Germinal center (tissue), 1 donor: ENCODE measurements at regions not wholly inside any gene's neighbourhood (a gene's known extent, or its start where the extent isn't known, plus 50 kb on each side); places are given as distances from the start of the nearest gene placed in this dataset.
A peak's percentile ranks its signal among the peaks of the same experiment; 100 is the strongest.

ENCODE experiments used
- DNase-seq: peaks from one replicate; pipeline ENCODE4 v3.0.0; 2012; ENCODE audit warnings: mixed read lengths, low spot score

DNA sequence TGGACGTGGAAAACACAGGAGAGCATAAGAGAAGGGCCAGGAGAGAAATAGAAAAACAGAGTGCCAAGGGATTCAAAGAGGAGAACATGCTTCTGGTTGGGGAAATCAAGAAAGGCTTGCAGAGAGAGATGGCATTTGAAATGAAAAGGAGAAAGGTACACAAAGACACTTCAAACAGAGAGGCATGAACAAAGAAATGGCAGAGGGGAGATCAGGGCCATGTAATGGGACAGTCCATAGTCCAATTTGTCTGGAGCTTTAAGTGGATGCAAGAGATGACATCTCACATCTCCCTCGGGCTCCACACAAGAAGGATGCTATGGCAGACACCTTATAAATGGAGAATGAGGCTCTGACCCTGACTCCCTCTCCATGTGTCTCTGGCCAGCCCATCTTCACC lies 331.1 kb downstream of the MLLT3 start:
- DNase-seq: no peak

DNA sequence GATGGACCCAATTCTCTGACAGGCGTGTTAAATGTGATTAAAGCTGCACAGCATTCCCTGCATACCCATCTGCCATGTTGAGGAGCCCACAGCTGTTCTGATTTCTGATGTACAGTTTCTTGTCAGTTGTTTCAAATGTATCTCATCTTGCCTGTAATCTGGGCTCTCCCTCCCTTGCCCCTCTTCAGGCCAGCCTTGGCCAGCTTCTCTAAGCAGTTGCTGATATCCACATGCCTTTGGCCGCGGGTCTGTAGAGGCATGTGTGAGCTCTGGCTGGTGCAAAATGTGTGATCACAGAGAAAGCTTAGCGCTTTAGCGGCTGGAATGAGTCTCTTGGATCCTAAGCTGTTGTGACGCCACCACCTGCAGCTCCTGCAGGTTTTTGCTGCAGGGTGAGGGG lies 332.0 kb downstream of the MLLT3 start:
- no peak for DNase-seq

DNA sequence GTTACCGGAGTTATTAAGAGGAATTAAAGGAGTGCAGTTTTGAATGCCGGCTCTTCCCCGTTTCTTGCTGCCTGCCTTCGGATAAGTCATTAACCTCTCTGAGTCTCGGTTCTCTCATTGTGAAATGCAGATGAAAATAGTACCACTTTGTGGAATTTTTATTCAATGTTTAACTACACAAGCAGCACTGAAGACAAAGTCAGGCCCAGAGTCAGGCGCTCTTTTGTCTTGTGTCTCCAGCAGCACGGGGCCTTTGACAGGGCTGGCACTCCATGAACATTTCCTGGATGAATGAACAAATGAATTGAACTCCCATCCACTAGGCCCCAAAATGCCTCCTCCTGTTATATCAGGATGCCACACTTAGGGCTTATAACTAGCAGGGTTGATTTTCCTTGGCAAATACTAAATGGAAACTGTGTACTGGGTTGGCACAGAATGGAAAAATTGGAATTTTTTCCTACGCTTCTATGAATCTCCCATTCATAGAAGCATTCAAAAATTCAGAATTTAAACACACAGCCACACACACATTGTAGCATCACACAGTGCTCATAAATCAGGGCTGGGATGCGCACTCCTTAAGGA lies 332.8 kb downstream of the MLLT3 start:
- DNase-seq: no peak

DNA sequence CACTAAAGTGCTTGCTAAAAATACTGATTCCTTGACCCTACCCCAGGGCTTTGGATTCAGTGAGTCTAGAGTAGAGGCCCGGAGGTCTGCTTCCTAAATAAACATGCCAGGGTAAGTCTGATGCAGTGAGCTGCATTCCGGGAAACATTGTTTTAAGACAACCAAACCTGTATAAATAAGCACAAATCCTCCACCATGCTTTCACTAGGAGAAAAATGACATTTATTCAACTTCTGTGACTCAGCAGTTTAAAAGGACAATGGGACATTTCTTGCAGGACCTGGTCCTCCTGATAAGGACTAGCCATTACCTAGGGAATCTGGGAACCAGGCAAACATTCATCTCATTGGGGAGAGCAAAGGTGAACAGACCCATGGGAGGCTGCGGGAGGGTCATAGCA lies 335.3 kb downstream of the MLLT3 start:
- DNase-seq: no peak

DNA sequence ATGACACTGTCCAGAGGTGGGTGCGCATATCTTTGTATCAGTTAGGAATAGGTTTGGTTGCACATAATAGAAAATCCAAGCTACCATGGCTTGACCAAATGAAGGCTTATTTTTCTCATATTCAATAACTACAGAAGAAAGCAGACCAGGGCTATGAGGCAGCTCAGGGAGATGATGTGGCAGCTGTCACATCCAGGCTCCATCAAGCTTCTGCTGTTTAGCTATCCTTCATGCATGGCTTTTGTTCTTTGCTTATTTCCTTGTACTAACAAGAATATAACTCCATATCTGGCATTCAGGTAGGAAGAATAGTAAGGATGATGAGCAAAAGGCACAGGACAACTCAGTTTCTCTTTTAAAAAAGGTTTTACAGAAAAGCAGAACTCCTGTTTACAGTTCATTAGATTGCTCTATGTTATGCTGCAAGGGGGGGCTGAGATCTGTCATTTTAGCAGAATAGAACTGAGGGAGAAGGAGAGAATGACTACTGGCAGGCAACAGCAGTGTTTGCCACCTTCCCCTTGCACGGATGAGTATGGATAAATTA lies 336.1 kb downstream of the MLLT3 start:
- no peak for DNase-seq

DNA sequence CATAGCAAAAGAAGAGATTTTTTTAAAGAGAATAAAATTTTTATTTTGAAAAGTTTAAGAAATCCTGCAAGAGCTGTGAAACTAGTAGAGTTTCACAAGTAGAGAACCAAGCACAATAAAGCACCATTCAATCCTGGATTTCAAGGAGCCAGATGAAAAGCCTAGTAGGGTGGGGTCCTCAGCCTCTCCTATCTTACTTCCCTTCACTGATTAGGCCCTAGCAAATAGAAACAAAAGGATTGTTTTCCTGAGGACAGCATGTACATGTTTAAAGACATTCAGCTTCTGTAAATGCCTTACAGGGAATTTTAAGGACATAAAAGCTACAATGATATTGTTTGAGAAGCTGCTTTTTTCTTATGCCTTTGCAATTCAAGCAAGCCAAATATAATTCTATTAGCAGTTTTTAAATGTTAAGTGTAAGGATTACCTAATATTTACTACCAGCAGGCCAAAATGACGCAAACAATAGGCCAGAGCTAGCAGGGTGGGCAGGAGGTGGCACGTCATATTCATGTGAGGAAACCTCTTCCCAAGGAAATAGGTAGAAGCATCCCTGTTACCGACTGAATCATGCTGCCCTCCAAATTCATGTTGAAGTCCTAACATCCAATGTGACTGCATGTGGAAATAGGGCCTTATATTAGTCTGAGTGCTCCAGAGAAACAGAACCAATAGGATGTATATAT lies 337.6 kb downstream of the MLLT3 start:
- no peak for DNase-seq

DNA sequence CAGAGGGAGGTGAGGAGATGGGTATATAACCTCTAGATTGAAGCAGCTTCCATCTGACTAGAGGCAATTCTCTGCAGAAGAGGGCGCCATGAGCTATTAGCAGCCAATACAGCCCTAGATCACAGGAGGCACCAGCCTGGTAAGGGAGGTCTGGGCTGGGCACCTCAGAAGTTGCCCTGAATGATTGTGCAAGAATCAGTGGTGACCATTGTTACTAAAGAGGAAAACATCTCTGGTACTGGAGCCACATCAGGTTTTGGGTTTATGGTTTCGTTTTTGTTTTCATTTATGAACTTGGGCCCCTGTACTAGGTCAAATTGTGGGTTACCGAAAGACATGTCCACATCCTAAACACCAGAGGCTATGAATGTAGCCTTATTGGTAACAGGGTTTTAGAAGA lies 342.0 kb downstream of the MLLT3 start:
- no peak for DNase-seq

DNA sequence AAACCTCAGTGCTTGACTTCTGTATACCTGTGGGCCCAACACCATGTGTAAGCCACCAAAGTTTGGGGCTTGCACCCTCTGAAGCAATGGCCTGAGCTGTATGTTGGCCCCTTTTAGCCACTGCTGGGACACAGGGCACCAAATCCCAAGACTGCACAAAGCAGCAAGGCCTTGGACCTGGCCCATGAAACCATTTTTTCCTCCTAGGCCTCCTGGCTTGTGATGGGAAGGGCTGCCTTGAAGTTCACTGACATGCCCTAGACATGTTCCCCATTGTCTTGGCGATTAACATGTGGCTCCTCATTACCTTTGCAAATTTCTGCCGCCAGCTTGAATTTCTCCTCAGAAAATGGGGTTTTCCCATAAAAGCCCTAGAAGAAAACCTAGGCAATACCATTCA lies 345.5 kb downstream of the MLLT3 start:
- no peak for DNase-seq

DNA sequence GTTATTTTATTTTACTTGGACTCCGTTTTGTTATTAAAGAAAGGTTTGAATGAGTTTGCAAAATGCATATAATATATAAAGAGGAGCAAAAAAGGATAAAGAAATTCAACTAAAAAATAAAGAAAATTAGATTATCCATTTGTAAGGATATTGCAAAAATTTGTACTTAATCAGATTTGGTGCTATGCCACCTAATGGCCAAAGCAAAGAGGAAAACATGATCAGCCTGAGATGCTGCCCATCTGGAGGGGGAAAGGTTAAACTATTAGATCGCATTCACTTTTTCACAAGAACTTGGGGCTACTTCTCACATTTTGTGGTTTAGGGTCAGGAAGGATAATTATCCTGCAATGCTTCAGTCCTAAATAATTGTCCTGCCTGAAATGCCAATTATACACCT lies 350.6 kb downstream of the MLLT3 start:
- DNase-seq: no peak

DNA sequence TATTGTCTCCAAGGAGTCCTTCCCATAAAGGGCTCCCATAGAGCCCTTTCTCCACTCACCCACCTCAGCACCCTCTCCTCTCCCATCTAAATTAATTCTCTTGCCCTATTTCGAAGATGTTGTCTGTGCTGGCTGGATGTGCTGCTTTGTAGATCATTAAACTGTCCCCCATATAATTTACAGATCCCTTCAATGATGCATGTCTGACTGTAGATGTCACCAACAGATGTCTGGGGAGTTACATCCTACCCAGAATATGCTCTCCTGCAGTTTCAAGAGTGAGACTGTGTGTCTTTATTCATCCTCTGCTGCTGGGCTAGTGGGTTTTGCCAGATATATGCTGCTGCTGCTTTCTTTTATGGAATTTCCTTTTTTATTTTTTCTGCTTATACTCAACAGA lies 351.2 kb downstream of the MLLT3 start:
- no peak for DNase-seq

DNA sequence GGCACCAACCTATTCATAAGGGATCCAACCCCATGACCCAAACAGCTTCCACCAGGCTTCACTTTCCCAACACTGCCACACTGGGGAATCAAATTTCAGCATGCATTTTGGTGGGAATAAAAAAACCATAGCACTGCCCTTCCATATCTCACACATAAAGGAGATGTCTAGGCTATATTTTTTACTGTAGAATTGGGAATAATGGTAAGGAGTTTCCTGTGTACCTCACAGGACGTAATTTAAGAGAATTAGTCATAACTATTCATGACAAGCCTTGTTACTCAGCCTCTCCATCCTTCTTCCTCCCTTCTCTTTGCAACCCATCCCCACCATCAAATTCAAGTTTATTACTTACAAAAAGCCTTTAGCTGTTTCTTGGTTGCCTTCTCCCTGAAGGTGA lies 352.1 kb downstream of the MLLT3 start:
- DNase-seq: no peak

DNA sequence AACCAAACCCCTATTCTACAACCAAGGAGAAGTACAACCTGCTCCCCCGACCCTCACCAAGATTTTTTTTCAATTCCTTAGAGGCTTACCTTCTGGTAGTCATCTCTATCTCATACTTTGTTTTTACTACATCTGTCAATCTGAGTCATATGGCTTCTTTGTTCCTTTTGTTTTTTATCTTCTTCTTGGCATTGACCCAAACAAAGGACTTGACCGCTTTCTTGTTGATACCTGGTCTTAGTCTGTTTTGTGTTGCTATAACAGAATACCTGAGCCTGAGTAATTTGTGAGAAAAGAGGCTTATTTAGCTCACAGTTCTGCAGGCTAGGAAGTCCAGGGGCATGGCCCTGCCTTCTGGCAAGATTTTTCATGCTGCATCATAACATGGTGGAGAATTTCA lies 352.7 kb downstream of the MLLT3 start:
- DNase-seq: no peak

DNA sequence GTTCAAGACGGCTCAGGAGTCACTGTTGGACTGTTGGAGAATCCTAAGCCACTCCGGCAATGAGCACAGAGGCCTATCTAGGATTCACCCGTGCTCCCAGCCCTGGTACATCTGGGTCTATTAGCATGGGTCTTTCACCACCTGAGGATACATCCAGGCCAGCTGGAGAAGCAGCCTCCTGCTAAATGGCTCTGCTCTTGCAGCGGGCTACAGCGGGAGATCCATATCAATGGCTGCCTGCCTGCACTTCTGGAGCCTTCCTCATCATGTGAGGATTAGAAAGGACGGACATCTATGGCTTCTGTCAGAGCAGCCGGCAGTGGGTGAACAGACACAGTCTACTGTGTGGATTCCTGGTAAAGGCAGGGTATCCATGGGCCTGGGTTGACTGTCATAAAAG lies 357.4 kb downstream of the MLLT3 start:
- no peak for DNase-seq

DNA sequence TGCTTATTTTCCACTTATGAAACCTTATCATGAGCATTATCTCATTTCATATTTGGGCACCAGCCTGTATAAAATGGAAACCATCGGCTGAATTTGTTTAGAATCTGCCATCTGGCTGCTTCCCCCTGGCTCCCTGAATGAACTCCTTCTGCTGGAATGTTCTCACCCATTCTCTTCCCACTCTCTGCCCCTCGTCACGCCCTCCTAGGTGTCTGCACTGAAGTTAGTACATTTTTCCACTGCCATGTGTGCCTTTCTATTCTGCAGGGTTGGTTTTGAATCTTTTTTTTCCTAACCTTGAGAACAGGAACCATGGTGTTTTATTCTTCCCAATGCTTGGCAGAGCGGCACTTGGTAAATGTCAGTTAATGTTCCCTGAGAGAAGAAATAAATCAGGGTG lies 359.7 kb downstream of the MLLT3 start:
- DNase-seq: no peak

DNA sequence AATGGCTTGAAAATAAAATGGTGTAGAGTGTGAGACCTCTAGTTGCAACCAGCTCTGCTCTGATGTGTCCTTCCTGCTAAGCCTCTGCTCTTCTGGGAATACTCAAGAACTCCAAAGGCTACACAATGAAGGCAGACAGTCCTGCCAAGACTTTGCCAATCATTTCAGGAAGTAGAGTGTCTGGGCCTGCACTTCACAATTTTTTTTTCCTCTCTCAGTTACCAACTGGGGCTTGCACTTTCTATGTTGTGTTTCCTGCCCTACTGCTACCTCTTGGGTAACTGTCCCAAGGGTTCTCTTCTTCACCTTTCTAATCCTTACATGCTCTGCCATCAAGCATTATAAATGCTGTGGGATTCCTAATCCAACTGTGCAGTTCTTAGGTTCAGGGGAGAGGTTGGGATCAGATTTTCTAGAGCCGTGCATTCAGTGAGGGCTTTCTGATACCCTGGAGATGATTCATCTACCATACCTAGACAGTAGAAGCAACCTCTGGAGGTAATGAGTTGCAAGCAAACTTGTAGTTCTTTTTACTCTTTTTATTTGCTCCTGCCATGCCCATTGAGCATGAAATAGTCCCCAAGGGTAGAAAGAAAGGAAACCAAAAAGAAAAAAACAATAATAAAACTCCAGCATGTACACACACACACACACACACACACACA lies 365.9 kb downstream of the MLLT3 start:
- no peak for DNase-seq

DNA sequence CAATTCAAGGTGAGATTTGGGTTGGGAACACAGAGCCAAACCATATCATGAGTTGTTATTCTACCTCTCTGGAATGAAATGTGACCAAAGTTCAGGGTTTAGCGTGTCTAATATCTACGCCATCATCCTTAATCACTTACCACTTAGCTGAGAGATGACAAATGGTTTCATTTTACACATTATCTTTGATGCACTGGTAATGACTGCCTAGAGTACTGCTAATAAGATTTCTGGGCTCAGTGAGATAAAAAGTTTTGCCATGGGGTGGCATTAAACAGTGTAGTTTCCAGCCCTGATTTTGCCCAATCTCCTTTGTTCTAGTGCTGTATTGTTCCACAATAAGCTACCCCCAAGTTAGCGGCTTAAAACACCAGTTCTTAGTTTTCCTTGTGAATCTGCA lies 367.2 kb downstream of the MLLT3 start:
- DNase-seq: no peak

DNA sequence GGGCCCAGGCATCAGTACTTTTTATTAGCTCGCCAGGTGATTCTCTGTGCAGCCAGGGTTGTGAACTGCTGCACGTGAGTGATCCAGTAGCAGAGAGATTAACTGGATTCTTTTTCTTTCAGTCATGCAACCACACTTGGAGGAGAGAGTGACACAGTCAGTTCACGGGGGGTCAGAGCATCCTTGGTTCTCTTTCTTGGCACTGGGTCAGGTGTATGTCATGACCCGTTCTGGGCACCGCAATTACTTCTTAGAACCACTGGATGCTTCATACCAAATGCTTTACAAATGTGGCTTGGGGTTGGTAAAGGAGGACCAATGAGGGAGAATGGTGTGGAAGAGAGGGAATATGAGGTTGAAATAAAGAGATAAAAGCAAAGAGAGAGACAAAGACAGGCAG lies 368.7 kb downstream of the MLLT3 start:
- DNase-seq: no peak

DNA sequence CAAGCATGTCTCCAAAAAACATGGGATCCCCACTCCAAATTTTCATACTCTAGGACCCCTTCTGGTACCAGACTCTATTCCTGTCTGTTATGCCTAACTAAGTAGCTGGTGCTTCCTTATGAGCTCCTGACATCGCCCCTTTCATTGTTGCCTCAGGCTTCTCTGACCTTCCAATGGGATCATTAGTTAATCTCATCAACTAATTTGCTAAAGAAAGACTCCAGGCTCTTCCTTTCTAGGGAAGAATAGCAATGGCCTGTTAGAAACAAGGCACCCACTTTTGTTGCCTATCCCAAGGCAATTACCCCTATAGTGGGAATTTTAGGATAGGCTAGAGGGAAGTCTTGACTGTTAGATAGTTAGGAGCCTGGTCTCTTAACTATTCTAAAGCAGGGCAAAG lies 369.5 kb downstream of the MLLT3 start:
- no peak for DNase-seq

DNA sequence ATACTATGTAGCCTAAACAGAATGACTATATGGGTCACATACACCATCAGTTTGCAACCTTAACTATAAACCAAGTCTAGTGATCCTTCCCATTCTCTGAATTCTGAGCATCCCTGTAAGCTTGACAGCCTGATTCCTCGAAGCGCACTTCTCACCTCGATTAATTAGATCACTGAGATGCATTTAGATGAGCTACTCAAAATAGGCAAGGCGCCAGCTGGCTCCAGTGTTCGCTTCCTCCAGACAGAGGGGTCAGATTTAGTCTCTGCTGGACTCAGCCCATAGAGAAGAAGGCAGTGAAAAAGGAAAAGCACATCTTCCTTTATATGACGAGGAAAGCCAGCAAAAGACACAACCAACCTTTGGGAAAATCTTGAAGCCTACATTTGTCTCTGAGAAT lies 371.5 kb downstream of the MLLT3 start:
- DNase-seq: no peak

DNA sequence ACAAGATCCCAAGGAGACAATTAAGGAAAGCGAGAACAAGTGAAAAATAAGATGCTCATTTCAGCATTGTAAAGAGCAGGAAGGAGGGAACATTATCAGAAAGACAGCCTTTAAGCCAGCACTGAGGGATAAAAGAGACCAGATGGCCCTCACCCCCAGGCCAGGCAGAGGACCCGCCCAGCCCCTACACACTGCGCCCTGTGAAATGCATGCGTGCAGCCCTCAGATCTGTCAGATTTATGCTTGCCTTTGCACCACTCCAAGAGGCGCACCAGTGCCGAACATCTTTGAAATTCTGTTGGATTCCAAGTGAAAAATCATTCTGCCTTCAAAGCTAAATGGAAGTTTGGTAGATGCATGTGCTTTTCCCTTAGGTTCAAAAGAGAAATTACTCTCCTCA lies 378.0 kb downstream of the MLLT3 start:
- DNase-seq: no peak

DNA sequence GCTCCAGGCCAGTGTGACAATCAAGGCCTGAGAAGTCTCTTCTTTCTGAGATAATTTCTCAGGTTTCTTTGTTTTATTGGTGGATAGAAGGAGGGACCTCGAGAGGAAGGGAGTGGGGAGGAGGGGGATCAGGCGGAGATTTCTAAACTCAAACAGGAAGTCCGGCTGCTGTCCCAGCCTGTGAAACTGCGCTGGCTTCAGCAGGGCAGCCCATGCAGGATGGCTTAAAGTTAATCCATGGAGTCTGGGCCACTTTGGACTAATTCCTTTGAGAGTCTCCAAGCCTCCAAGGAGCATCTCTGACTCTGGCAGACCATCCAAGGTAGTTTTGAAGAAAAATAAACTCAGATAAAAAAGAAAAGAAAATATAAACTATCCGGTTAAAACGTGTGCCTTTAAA lies 378.5 kb downstream of the MLLT3 start:
- no peak for DNase-seq

DNA sequence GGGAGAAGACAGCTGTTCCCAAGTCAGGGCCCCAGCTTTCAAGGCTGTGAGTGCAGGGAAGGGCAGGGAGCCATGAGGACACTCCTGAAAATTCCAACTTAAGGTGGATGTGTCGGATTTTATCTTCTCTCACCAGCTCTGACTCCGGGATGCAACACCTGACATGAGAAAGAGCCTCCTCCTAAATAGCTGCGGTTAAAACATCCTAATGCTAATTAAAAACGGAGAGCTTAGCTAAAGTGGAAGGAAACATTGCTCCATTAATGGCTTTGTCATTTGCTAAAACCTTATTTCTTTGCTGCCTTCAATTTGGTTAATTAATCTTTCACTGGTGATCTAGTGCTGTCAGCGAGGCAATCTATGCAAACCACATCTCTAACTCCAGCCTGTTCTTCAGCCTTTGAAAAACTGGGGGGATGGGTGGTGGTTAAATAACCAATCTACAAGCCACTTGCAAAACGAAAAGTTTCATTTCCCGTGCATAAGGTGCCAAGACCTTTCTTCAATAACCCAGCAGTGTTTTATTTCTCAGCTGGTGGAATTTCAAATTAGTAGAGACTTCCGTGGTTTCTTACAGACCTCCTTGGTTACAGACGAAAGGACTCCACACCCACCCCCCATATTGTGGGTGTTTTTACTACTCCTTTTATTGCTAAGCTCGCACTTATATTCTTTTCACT lies 379.6 kb downstream of the MLLT3 start:
- peak; percentile 13 for DNase-seq

DNA sequence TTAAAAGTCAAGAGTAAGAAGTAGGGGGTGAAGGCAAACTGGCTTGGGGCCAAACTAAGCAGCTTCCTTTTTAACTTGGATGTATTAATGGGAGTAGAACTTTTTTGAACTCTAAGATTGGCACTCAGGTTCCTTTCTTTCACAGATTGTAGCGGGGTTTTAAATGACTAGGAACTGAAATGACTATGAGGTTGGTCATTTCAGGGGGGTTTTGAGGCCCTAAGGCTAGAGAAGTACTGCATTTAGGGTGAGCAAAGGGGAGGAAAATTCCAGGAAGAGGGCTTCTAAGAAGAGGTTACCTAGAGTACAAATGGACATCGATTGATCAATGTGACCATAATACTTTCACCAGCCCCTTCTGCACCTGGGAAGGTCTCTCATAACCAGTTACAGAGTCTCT lies 381.8 kb downstream of the MLLT3 start:
- no peak for DNase-seq
